ENCODE measurements at regions not wholly inside any gene's neighbourhood (a gene's known extent, or its start where the extent isn't known, plus 50 kb on each side); places are given as distances from the start of the nearest gene placed in this dataset.

DNA sequence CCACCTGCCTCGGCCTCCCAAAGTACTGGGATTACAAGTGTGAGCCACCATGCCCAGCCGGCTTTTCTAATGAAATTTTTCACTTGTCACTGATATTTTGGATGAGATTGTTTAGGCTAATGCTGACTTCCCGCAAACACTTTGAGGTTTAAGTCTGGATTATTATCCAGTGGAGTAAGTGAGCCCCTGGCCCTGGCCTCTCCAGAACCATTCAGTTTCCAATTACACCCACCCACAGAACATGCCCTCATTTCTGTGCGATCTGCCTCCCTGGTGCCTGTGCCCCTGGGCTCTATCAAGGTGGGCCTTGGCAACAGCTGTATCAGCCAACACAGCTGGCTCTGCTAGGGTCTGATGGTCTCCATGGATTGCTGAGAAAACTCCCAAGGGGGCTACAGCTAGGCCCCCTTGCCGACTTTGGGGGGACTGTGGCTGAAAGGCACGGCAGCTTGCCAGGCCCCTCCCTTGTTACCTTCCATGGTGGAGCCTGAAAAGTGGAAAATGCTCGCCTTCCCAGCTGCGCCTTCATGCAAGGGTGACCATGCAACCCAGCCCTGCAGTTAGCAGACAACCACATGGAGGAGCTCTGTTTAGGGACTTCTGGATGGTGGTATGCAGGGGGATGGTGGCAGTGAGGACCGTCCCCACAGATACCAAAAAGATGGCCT, 288.9 kb downstream of the FAM43A start:
- Histone ChIP-seq H3K36me3 (ENCODE audit: low read depth) (no peaks in the 10 kb centered on the region), H2AFZ (no peak overlapping the region), H3K27me3 (ENCODE audit: insufficient read depth, low read depth) (no peaks in the 10 kb centered on the region), H3K9me2 (ENCODE audit: insufficient read depth) (no peaks in the 10 kb centered on the region), H4K20me1 (ENCODE audit: insufficient read depth) (no peaks in the 10 kb centered on the region), H3K9me3 (ENCODE audit: insufficient read depth, low read depth) (no peaks in the 10 kb centered on the region), H3K27ac (no peak overlapping the region), H3K79me2 (ENCODE audit: low read depth) (no peaks in the 10 kb centered on the region), H3K4me2 (no peak overlapping the region), H3K4me1 (replicated peaks; ENCODE audit: insufficient read depth) (no peaks in the 10 kb centered on the region), H3F3A (ENCODE audit: insufficient read depth, low read depth) (no peaks in the 10 kb centered on the region), H3K4me3 (no peak overlapping the region)
- no TSS peak for BruUV-seq (replicated peaks)
- intact Hi-C loops (cut with micrococcal nuclease; ENCODE audit: unreplicated experiment), result no loop called here
- TF ChIP-seq EZH2 (IDR thresholded peaks at IDR 0.05; ENCODE audit: low read depth) (no peak), CTCF (conservative IDR thresholded peaks at IDR 0.05) (no peak)
- ChIA-PET POLR2A (ENCODE audit: unreplicated experiment) (interaction anchor here (0.7 kb wide), 1 partner anchor 47 kb away, joined by 4 read pairs; no protein-coding TSS in a partner anchor), CTCF (interaction anchor here (0.9 kb wide), 1 partner anchor 132 kb away, joined by 3 read pairs; no protein-coding TSS in a partner anchor)
- DNase-seq, result no peak

DNA sequence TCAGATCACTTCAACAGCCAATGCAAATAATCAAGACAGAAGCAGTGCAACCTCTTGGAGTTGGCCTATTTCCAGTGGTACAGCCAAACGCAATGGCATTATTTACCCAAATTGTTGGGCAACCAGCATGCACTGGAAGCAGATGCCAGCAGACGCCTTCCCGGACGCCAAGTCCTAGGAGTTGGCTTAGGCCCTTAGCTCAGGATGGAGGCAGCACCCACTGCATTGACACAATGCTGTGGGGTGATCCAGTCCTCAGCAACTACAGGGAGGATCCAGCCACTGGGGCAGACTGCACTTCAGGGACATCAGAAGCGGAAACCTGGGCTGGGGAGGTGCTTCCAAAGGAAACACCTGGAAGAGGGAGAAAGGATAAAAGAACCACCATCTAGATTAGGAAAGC, 290.4 kb downstream of the FAM43A start:
- Histone ChIP-seq H3K27me3 (ENCODE audit: insufficient read depth, low read depth) (no peaks in the 10 kb centered on the region), H2AFZ (no peak overlapping the region), H3K27ac (no peak overlapping the region), H3K9me2 (ENCODE audit: insufficient read depth) (no peaks in the 10 kb centered on the region), H3F3A (ENCODE audit: insufficient read depth, low read depth) (no peaks in the 10 kb centered on the region), H3K4me2 (no peak overlapping the region), H3K36me3 (ENCODE audit: low read depth) (no peaks in the 10 kb centered on the region), H4K20me1 (ENCODE audit: insufficient read depth) (no peaks in the 10 kb centered on the region), H3K4me1 (replicated peaks; ENCODE audit: insufficient read depth) (no peaks in the 10 kb centered on the region), H3K9me3 (ENCODE audit: insufficient read depth, low read depth) (no peaks in the 10 kb centered on the region), H3K79me2 (ENCODE audit: low read depth) (no peaks in the 10 kb centered on the region), H3K4me3 (no peak overlapping the region)
- POLR2A ChIA-PET (ENCODE audit: unreplicated experiment), result no interaction called here
- DNase-seq, result no peak
- no TSS peak for BruUV-seq (replicated peaks)
- CTCF ChIA-PET, result interaction anchor here (0.6 kb wide), 1 partner anchor 131 kb away, joined by 3 read pairs; no protein-coding TSS in a partner anchor
- intact Hi-C loops (cut with micrococcal nuclease; ENCODE audit: unreplicated experiment), result no loop called here
- TF ChIP-seq EZH2 (IDR thresholded peaks at IDR 0.05; ENCODE audit: low read depth) (no peak), CTCF (conservative IDR thresholded peaks at IDR 0.05) (no peak)

DNA sequence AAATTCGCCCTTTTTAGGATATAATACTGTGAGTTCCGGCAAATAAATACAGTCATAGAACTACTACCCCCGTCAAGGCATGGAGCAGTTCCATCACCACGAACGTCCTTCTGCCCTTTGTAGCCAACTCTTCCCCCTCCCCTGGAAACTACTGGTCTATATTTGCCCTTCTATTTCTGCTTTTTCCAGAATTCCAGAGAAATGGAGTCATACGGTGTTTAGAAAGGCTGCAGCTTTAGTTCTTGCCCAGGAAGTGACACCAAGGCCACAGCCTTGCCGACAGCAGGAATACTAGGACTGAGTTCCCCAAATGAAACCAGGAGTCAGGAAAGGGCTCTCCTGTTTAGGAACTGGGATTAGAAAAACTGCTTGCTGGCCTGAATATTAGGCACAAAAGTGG, 291.2 kb downstream of the FAM43A start:
- Histone ChIP-seq H3K4me1 (replicated peaks; ENCODE audit: insufficient read depth) (no peaks in the 10 kb centered on the region), H3F3A (ENCODE audit: insufficient read depth, low read depth) (no peaks in the 10 kb centered on the region), H3K27me3 (ENCODE audit: insufficient read depth, low read depth) (no peaks in the 10 kb centered on the region), H4K20me1 (ENCODE audit: insufficient read depth) (no peaks in the 10 kb centered on the region), H3K9me3 (ENCODE audit: insufficient read depth, low read depth) (no peaks in the 10 kb centered on the region), H2AFZ (no peak overlapping the region), H3K9me2 (ENCODE audit: insufficient read depth) (no peaks in the 10 kb centered on the region), H3K36me3 (ENCODE audit: low read depth) (no peaks in the 10 kb centered on the region), H3K27ac (no peak overlapping the region), H3K79me2 (ENCODE audit: low read depth) (no peaks in the 10 kb centered on the region), H3K4me3 (no peak overlapping the region), H3K4me2 (no peak overlapping the region)
- POLR2A ChIA-PET (ENCODE audit: unreplicated experiment), result no interaction called here
- CTCF ChIA-PET, result interaction anchor here (0.6 kb wide), 1 partner anchor 205 kb away, joined by 5 read pairs; no protein-coding TSS in a partner anchor
- no peak for DNase-seq
- TF ChIP-seq CTCF (conservative IDR thresholded peaks at IDR 0.05) (no peak), EZH2 (IDR thresholded peaks at IDR 0.05; ENCODE audit: low read depth) (no peak)
- intact Hi-C loops (cut with micrococcal nuclease; ENCODE audit: unreplicated experiment), result no loop called here
- no TSS peak for BruUV-seq (replicated peaks)
